ENCODE measurements at regions not wholly inside any gene's neighbourhood (a gene's known extent, or its start where the extent isn't known, plus 50 kb on each side); places are given as distances from the start of the nearest gene placed in this dataset.
"Not testable (repeated sequence)": the region's sequence is repeated elsewhere in the genome, so short reads cannot be mapped to it uniquely, and the experiment has no call there.

DNA sequence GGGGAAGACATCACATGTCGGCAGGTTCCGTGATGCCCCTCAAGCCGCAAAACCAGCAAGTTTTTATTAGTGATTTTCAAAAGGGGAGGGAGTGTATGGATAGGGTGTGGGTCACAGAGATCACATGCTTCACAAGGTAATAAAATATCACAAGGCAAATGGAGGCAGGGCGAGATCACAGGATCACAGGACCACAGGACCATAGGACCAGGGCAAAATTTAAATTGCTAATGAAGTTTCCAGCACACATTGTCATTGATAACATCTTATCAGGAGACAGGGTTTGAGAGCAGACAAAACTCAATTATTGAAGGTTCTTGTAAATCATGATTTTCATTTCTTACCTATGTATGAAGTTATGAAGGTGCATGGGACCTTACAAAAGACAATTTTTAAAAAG lies 106.5 kb downstream of the DIRAS2 start:
- DNase-seq (ENCODE audit: low read depth) = not testable (repeated sequence)

- DNase-seq (ENCODE audit: low read depth) = no peak
Observed at GRCh38 chr9:90538566-90538965, 104.1 kb downstream of the DIRAS2 start.

DNA sequence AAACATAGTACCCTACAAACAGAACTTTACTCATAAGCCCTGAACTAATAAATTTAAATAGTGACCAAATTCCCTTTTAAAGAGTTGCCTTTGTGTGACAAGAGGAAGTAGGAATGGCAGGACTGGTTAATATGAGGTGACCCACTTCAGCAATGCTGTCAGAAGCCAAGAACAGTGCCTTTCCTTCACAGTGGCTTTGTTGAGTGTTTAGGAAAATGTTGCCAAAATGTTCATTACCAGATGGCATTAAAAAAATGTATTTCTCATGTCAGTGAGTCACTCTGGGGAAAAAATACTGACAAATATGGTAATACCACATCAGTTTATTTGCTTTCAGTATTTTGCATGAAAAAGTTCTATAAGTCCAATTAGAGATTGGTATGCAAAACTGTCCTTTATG lies 103.3 kb downstream of the DIRAS2 start:
- no peak for DNase-seq (ENCODE audit: low read depth)

DNA sequence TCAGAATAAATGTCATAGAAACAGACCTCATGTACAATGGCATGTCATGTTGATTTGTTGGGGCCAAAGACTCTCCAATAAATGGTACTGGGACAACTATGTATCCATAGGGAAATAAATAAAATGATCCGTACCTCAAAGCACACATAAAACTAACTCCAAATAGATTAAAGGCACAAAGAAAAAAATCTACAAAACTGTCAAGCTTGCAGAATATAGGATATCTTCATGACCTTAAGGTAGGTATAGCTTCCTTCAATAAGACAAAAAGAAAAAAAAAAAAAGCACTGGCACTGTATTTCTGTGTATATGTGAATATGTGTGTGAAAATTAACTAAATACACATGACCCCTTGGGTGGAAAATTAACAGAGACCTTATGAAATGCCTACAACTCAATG lies 101.9 kb downstream of the DIRAS2 start:
- DNase-seq (ENCODE audit: low read depth) = no peak

GRCh38 chr9:90544488-90544887 lies 98.1 kb downstream of the DIRAS2 start:
- no peak for DNase-seq (ENCODE audit: low read depth)

DNA sequence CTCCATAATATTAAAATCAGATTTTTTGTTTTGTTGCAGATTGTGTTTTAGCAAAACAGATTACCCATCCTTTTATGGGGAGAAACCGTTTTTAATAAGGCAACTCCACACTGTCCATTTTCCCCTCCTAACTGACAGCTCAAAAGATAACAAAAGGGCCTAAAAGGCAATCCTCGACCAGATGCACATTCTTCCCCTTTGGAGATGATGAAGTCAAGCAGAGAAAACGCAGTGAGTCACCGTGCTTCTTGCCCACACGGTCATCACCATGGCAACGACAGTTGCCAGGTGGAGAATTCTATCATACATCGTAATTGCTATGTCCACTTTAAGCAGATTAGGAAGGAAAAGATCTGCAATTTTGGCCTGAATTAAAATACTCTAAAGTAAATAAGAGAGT lies 96.4 kb downstream of the DIRAS2 start:
- DNase-seq (ENCODE audit: low read depth) = no peak

- no peak for DNase-seq (ENCODE audit: low read depth)
Observed at GRCh38 chr9:90547896-90548295, 94.7 kb downstream of the DIRAS2 start.

GRCh38 chr9:90552317-90552716 lies 90.3 kb downstream of the DIRAS2 start:
- DNase-seq (ENCODE audit: low read depth) = no peak

DNA sequence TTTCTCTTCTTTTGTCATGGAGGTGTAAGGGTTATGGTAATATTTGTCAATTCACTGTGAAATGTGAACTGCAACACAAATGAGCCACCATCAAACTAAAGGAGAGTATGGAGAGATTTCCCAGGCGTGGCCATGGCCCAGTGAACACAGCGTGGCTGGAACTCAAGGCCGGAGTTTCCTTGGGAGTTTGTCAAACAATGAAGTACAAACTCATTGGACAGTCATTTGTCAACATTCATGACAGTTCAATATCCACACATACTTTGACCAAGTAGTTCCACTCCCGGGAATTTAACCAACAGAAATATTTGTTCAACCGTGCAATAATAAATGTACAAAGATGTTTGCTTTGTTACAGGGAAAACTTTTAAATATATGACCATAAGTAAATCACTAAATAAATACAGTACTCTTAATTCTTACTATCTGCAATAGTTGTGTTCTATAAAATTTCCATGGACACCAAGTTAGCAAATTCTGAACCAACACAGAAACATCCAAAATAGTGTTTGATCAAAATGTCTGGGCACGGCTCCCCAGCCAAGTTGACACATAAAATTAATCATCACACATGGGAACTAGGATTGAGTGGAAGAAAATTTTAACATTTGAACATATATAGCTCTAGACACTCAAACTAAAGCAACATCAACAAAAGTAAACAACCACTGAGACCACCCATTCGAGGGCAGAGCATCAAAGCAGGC lies 87.1 kb downstream of the DIRAS2 start:
- DNase-seq (ENCODE audit: low read depth) = no peak

DNA sequence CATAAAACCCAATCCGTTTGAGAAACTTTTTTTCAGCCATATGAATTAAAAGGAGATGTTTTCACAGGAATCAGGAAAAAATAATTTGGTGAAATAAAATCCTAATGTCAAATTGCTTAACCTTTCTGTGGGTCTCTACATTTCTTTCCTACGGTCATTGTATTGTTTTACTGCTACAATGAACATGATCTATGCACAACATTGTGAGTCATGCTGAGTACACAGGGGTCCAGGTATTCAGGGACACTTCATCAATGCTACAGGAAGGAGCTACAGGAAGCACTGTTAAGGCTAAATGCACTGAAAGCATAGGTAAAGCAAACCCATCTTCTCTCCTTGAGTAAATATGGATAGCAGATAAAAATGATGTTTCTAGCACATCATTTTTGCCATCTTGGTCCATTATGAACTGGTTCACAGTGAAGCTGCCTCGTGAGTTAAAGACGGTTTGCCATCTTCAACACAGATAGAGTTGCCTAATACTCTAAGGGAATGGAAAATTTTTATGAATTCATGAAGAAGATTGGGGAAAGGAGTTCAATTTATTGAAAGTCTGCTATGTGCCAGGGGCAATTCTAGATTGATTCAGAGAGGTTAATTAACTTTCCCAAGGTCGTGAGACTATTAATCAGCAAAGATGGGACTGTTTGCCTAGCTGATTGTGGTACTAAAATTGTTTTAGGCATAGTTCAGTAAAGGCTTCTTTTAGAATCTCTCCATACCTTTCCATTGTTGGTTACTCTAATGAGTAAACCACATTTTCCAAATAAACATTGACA lies 85.5 kb downstream of the DIRAS2 start:
- DNase-seq (ENCODE audit: low read depth) = no peak

- no peak for DNase-seq (ENCODE audit: low read depth)
Observed at GRCh38 chr9:90559075-90560073, 83.2 kb downstream of the DIRAS2 start.

Data from stimulated activated CD8-positive, alpha-beta memory T cell treated with anti-CD3 and anti-CD28 coated beads, Interleukin-12 subunit alpha, Interleukin-12 subunit beta, amount 100 ng/mL, for 1 hour (primary cell).